MG63 (cell line): ENCODE measurements at regions not wholly inside any gene's neighbourhood (a gene's known extent, or its start where the extent isn't known, plus 50 kb on each side); places are given as distances from the start of the nearest gene placed in this dataset.
"Not testable (repeated sequence)": the region's sequence is repeated elsewhere in the genome, so short reads cannot be mapped to it uniquely, and the experiment has no call there.

Experiments
- DNase-seq: peaks from one replicate; pipeline ENCODE4 v3.0.0-alpha.2; 2020
- H3K27me3 ChIP-seq: fragments of 250-450 bp; sonication (Bioruptor Pico); 2 replicates; pipeline ENCODE4 v1.5.1; 2020; ENCODE audit warnings: mild to moderate bottlenecking, moderate library complexity
- H3K36me3 ChIP-seq: fragments of 250-450 bp; sonication (Bioruptor Pico); 2 replicates; pipeline ENCODE4 v1.5.1; 2020; ENCODE audit warnings: mild to moderate bottlenecking, moderate library complexity
- H3K4me3 ChIP-seq: fragments of 250-450 bp; sonication (Bioruptor Pico); 2 replicates; pipeline ENCODE4 v1.5.1; 2020; ENCODE audit warnings: mild to moderate bottlenecking, moderate library complexity
- H3K9me3 ChIP-seq: fragments of 250-450 bp; sonication (Bioruptor Pico); 2 replicates; pipeline ENCODE4 v1.5.1; 2020; ENCODE audit warnings: mild to moderate bottlenecking, moderate library complexity

DNA sequence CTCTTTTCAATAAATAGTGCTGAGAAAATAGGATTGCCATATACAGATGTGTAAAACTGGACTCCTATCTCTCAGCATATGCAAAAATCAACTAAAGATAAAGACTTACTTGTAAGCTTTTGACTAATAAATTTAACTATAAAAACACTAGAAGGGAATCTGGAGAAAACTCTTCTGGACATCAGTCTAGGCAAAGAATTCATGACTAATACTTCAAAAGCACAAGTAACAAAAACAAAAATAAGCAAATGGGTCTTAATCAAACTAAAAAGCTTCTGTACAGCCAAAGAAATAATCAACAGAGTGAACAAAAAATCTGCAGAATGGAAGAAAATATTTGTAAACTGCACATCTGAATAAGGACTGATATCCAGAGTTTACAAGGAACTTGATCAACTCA is 1122.2 kb downstream of the TBL1XR1 start:
- Histone ChIP-seq H3K27me3 (no peaks in the 10 kb centered on the region), H3K4me3 (no peak overlapping the region), H3K36me3 (no peaks in the 10 kb centered on the region), H3K9me3 (no peaks in the 10 kb centered on the region)
- DNase-seq: no peak

DNA sequence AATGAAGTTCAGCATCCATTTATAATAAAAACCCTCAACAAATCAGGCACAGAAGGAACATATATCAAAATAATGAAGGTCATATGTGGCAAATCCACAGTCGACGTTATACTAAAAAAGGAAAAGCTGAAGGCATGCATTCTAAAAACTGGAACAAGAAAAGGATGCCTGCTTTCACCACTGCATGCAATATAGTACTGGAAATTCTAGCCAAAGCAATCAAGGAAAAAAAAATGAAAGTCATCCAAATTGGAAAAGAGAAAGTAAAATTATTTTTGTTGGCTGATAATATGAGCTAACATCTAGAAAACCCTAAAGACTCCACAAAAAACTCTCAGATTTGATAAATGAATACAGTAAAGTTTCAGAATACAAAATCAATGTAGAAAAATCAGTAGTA is 1123.2 kb downstream of the TBL1XR1 start:
- no peak for DNase-seq
- H3K4me3 ChIP-seq: no peak overlapping the region
- H3K36me3 ChIP-seq: no peaks in the 10 kb centered on the region

DNA sequence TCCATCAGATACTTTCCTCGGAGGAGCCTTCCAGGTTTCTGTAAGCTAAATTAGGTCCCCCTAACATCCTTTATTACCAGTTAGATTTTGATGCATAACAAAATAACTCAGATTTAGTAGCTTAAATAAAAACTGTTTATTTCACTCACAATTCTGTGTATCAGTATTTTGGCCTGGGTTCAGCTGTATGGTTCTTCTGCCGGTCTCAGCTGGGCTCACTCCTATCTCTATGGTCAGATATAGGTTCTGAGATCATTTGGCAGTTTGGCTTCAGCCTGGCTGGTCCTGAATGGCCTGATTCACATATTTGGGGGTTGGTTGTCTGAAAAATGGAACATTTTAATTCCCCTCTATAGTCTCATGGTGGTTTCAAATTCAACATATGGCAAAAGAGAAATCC is 1125.3 kb downstream of the TBL1XR1 start:
- Histone ChIP-seq H3K36me3 (no peaks in the 10 kb centered on the region), H3K9me3 (no peaks in the 10 kb centered on the region), H3K4me3 (no peak overlapping the region), H3K27me3 (no peaks in the 10 kb centered on the region)
- no peak for DNase-seq

More for the DNA sequence above, 1123.2 kb downstream of the TBL1XR1 start:
- H3K27me3 ChIP-seq: no peaks in the 10 kb centered on the region
- H3K9me3 ChIP-seq: no peaks in the 10 kb centered on the region

DNA sequence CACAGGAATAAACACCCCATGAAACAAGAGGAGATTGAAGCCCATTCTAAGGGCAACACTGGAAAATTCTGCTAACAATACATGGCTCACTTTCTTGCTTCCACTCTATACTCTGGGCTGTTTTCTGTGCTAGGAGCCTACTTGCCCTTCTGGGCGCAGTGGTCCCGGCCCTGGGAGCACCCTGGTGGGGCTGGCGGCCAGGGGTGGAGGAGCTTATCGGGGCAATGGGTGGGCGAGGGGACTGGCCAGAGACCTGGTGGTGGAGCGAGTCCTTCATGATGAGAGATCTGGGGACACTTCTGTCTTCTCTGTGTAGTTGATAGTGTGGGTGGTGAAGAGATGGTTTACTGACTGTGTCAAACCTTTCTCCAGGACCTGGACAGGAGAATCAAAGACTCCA is 1128.5 kb downstream of the TBL1XR1 start:
- H3K27me3 ChIP-seq: no peaks in the 10 kb centered on the region
- H3K36me3 ChIP-seq: no peaks in the 10 kb centered on the region
- H3K9me3 ChIP-seq: no peaks in the 10 kb centered on the region
- no peak for DNase-seq
- H3K4me3 ChIP-seq: no peak overlapping the region

DNA sequence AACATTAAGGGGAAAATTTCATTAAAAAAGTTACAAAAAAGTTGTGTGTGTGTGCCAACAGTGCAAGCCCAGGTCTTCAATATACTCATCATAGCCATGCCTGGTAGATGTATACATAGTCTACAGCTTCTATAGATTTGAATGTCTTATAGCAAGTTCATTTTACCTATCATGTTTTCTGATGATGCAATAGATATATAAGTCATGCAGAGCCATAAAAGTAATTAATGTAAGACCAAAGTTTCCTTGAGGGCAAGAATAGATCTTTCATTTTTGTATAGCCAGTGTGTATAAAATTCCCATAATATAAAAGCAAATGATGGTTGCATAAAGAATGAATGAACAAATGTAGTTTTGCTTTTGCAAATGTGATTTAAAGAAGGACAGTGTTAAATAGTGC is 1138.4 kb downstream of the TBL1XR1 start:
- Histone ChIP-seq H3K27me3 (no peaks in the 10 kb centered on the region), H3K9me3 (peaks cover 7% of the 10 kb centered on the region; the same call in 1 of the 2 replicates), H3K36me3 (no peaks in the 10 kb centered on the region), H3K4me3 (no peak overlapping the region)
- no peak for DNase-seq

DNA sequence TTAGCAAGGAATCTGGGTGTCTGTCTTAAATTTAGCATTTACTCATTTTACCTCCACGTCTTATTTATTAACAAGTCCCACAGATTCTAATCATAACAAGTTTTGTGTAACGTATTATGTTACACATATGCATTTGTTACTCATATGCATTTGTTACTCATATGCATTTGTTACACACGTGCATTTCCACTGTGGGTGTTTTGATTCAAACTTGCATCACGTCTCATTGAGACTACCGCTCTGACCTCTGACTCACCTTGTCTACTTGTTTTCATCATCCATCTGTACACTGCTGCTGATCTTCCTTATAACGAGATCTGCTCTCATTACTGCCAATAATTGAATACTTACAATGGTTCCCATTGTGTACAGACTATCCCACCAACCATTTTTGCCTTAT is 1141.4 kb downstream of the TBL1XR1 start:
- Histone ChIP-seq H3K36me3 (no peaks in the 10 kb centered on the region), H3K9me3 (peaks cover 6% of the 10 kb centered on the region; the same call in 1 of the 2 replicates), H3K27me3 (no peaks in the 10 kb centered on the region), H3K4me3 (no peak overlapping the region)
- no peak for DNase-seq

DNA sequence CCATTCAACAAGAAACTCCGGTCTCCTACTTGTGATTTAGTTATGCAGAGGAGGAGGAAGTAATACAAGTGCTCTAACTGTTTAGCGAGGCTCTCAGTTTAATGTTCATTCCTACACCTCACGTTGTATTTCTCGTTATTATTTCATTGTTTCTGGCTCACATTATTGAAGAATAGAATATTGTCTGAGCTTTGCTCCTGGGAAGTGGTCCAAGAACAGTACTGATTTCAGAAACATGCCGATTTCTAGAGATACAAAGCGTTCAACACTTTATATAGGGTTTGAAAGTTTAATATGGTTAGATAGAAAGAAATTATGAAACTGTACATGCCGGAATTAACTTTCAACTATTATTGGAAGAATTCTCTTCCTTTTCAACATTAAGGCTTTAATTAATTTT is 1145.5 kb downstream of the TBL1XR1 start:
- H3K27me3 ChIP-seq: no peaks in the 10 kb centered on the region
- no peaks in the 10 kb centered on the region for H3K36me3 ChIP-seq
- no peaks in the 10 kb centered on the region for H3K9me3 ChIP-seq
- no peak overlapping the region for H3K4me3 ChIP-seq
- DNase-seq: no peak

DNA sequence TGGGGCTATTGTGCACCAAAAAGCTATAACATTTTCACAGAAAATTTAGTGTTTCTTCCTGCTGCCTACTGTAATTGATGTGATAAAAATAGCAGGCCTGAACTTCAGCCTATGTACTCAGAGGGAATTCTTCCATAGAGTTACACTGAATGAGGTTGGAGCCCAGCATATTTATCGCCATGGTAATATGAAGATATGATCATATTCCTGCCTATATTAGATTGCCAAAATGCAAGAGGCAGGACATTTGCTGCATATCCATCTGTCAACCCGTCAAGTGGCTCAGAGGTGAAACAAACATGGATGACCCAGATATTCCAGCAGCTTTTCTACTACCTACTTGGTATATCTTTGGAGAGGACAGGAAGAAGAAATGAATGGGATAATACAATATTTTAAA is 1150.6 kb downstream of the TBL1XR1 start:
- Histone ChIP-seq H3K4me3 (no peak overlapping the region), H3K27me3 (no peaks in the 10 kb centered on the region), H3K9me3 (no peaks in the 10 kb centered on the region), H3K36me3 (no peaks in the 10 kb centered on the region)
- no peak for DNase-seq

DNA sequence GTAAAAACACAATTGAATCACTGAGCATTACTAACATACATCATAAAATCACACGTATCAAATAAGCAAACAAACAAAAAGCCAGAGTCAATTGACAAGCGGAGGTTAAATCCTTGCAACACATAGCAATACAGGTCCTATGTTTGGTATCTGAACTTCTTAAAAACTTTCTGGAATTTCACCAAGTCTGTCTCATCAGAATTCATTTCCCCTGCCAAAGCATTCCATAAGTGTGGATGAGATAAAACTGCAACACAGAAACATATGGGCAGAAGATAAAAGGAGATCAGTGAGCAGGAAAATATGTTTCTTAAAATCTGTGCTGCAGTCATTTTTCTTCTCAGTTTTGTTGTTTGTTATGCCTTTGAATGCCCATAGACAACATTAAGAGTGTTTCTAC is 1155.5 kb downstream of the TBL1XR1 start:
- Histone ChIP-seq H3K36me3 (no peaks in the 10 kb centered on the region), H3K9me3 (no peaks in the 10 kb centered on the region), H3K4me3 (no peak overlapping the region), H3K27me3 (no peaks in the 10 kb centered on the region)
- DNase-seq: no peak

DNA sequence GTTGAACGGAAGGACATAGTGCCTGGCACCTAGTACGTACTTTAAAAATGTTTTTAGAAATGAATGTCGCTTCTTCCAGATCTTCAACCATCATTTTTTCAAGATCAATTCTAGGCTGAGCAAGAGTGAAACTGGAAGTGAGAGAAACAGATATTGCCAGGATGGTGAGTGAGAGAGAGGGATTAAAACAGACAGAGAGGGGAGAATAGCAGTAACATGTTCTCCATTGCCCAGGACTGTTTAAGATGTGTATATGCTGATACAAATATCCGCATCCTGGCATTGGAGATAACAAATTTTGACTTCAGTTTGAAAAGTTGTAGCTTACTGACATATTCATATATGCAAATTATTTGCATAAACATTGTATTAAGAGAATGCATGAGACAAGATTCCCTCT is 1156.1 kb downstream of the TBL1XR1 start:
- DNase-seq: no peak
- no peaks in the 10 kb centered on the region; the same call in 1 of the 2 replicates for H3K9me3 ChIP-seq
- H3K4me3 ChIP-seq: no peak overlapping the region
- H3K27me3 ChIP-seq: no peaks in the 10 kb centered on the region
- H3K36me3 ChIP-seq: no peaks in the 10 kb centered on the region

DNA sequence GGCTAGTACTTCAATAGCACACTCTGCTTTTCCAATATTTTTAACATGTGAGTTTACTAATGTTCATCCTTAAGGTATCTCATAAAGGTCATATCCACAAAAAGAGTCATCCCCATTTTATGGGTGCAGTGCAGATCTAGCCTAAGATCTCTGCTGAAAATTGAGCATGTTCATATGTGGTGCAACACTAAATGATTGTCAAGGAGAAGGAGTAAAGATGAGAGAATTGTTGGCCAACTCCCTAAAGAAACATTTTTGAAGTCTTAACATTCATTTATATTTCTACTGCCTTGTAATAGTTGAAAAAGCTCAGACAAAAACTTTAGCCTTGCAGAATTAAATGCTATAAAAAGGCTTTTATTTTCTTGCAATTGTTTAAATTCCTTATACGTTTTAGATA is 1159.6 kb downstream of the TBL1XR1 start:
- Histone ChIP-seq H3K4me3 (no peak overlapping the region), H3K9me3 (no peaks in the 10 kb centered on the region; the same call in 1 of the 2 replicates), H3K36me3 (no peaks in the 10 kb centered on the region), H3K27me3 (no peaks in the 10 kb centered on the region)
- DNase-seq: no peak

DNA sequence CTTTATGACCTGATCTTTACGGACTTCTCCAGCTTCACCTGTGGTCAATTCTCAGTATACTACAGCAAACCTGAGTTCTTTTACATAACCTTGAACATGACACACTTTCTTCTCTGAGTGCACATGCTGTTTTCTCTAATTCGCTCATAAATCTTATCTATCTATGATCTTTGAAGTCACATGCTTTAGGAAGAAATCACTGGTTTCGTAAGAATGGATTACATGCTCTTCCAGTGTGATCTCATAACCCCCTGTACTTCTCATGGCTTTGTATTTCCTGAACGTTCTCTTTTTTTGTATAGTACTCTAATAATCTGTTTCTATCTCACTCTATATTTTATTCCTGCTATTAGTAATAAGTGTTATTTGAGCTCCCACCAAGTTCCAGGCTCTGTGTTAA is 1165.2 kb downstream of the TBL1XR1 start:
- no peaks in the 10 kb centered on the region for H3K36me3 ChIP-seq
- no peaks in the 10 kb centered on the region; the same call in 1 of the 2 replicates for H3K9me3 ChIP-seq
- DNase-seq: no peak
- H3K4me3 ChIP-seq: no peak overlapping the region
- H3K27me3 ChIP-seq: no peaks in the 10 kb centered on the region

DNA sequence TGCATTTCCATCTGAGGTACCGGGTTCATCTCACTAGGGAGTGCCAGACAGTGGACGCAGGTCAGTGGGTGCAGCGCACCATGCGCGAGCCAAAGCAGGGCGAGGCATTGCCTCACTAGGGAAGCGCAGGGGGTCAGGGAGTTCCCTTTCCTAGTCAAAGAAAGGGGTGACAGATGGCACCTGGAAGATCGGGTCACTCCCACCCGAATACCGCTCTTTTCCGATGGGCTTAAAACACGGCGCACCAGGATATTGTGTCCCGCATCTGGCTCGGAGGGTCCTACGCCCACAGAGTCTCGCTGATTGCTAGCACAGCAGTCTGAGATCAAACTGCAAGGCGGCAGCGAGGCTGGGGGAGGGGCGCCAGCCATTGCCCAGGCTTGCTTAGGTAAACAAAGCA is 1157.1 kb downstream of the NAALADL2 start:
- DNase-seq, H3K4me3 ChIP-seq, H3K27me3 ChIP-seq, H3K9me3 ChIP-seq, H3K36me3 ChIP-seq: not testable (repeated sequence)

DNA sequence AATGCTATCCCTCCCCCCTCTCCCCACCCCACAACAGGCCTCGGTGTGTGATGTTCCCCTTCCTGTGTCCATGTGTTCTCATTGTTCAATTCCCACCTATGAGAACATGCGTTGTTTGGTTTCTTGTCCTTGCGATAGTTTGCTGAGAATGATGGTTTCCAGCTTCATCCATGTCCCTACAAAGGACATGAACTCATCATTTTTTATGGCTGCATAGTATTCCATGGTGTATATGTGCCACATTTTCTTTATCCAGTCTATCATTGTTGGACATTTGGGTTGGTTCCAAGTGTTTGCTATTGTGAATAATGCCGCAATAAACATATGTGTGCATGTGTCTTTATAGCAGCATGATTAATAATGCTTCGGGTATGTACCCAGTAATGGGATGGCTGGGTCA is 1156.1 kb downstream of the NAALADL2 start:
- H3K4me3 ChIP-seq, DNase-seq, H3K36me3 ChIP-seq, H3K9me3 ChIP-seq, H3K27me3 ChIP-seq: not testable (repeated sequence)

DNA sequence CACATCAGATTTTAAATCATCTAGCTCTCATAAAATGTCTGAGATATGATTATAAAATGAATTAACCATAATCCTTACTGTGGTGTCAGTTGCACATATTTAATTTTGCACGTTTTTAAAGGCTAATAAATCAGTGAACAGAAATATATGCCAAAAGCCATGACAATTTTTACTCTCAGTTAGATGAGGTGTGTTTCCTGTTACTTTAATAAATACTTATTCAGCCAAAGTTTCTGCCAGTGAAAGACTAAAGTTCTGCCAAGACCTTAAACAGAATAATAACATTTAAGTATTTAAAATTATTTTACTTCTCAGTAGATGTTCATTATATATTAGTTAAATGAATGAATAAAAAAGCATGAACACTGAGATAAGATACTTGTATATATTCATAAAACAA is 1150.1 kb downstream of the NAALADL2 start:
- no peak for DNase-seq
- H3K27me3 ChIP-seq: no peaks in the 10 kb centered on the region
- no peaks in the 10 kb centered on the region for H3K9me3 ChIP-seq
- no peak overlapping the region for H3K4me3 ChIP-seq
- H3K36me3 ChIP-seq: no peaks in the 10 kb centered on the region

DNA sequence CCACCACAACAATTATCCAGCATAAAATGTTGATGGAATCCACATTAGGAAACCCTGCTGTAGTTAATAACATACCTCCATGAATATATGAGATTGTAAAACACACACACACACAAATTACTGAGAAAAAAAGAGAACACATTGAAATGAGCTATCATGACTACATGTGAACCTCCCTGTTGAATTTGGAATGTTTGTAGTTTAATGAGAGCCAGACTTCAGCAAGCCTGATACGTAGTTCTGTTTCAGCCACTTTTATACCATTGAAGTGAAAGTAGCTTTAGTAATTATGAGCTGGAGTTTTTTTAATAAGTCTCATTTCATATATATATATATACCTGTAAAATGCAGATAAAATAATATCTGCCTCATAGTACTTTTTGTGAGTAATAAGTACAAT is 1146.4 kb downstream of the NAALADL2 start:
- Histone ChIP-seq H3K27me3 (no peaks in the 10 kb centered on the region), H3K9me3 (no peaks in the 10 kb centered on the region), H3K4me3 (no peak overlapping the region), H3K36me3 (no peaks in the 10 kb centered on the region)
- no peak for DNase-seq

DNA sequence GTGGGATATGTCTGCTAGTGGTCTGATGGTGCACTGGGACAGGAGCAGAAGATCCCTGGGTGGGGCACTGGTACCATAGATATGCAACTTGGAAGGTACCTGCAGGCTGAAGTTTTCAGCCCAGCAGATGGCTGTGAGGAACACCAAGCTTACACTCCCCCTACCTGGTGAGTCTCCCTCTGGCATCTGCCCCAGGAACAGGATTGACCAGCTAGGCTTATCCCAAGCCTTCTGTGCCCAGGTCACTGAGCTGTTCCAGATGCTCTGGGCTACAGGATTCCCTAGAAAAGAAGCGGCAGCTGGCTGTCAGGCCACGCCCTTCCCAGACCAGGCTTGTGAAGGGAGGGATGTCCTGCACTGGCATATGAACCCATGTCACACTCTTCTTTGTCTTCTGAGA is 1130.0 kb downstream of the NAALADL2 start:
- H3K9me3 ChIP-seq: peaks cover 2% of the 10 kb centered on the region
- no peaks in the 10 kb centered on the region for H3K36me3 ChIP-seq
- H3K4me3 ChIP-seq: no peak overlapping the region
- DNase-seq: no peak
- H3K27me3 ChIP-seq: no peaks in the 10 kb centered on the region

DNA sequence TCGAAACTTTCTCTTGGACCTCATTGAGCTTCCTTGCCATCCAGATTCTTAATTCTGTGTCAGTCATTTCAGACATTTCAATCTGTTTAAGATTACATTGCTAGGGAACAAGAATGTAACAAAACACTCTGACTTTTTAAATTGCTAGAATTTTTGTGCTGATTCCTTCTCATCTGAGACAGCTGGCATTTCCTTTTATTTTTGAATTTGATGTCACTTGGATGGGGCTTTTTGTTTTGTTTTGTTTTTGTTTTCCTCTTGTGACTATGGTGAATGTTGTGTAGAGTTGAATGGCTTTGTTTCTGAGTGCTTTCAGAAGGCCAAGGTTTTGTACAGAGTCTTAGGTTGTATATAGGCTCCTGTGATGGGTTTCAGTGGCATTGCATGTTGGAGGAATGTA is 1129.3 kb downstream of the NAALADL2 start:
- H3K4me3 ChIP-seq: no peak overlapping the region
- H3K9me3 ChIP-seq: peaks cover 2% of the 10 kb centered on the region
- H3K36me3 ChIP-seq: no peaks in the 10 kb centered on the region
- no peaks in the 10 kb centered on the region for H3K27me3 ChIP-seq
- no peak for DNase-seq

DNA sequence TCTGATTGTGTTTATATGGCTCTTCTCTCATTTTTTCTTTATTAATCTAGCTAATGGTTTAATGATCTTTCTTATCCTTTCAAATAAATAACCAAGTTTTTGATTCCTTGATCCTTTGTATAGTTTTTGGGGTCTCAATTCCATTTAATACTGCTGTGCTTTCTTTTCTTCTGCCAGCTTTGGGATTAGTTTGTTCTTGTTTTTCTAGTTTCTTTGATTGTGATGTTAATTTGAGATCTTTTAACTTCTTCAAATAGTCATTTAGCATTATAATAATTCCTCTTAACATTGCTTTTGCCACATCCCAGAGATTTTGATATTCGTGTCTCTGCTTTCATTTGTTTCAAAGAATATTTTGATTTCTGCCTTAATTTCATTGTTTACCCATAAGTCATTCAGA is 1126.6 kb downstream of the NAALADL2 start:
- H3K36me3 ChIP-seq: no peaks in the 10 kb centered on the region
- H3K4me3 ChIP-seq: no peak overlapping the region
- DNase-seq: no peak
- H3K27me3 ChIP-seq: no peaks in the 10 kb centered on the region
- peaks cover 2% of the 10 kb centered on the region for H3K9me3 ChIP-seq
